GM12878 (cell line): ENCODE measurements at regions not wholly inside any gene's neighbourhood (a gene's known extent, or its start where the extent isn't known, plus 50 kb on each side); places are given as distances from the start of the nearest gene placed in this dataset.

Experiments used
- BMI1 ChIP-seq: fragments of 450-650 bp; IDR thresholded peaks from 2 replicates; pipeline ENCODE4 v1.6.1; 2016; ENCODE audit warnings: mild to moderate bottlenecking, moderate library complexity, borderline replicate concordance
- CBX5 ChIP-seq: sonication (generic); IDR thresholded peaks from 2 replicates; pipeline ENCODE4 v1.6.1; 2016; ENCODE audit warnings: low read depth, moderate library complexity, mild to moderate bottlenecking, inconsistent platforms
- ZSCAN29 ChIP-seq: fragments of 450-650 bp; IDR thresholded peaks from 2 replicates; pipeline ENCODE4 v1.6.1; 2017; ENCODE audit warnings: mild to moderate bottlenecking, moderate library complexity
- TF ChIP-seq, protein P1 (sequence below), 3 experiments: IDR thresholded peaks in 2 of 3; conservative IDR thresholded peaks in 1 of 3; 2 replicates each; pipeline ENCODE4 v1.5.1; 2011; ENCODE audit warnings: low read depth in 3 of 3, low read length in 3 of 3, mild to moderate bottlenecking in 3 of 3, control low read depth in 2 of 3, moderate library complexity in 2 of 3, inconsistent platforms in 1 of 3, mixed read lengths in 1 of 3; ENCODE audit not compliant: control insufficient read depth in 2 of 3, insufficient read depth in 1 of 3; ENCODE audit errors: extremely low read depth in 1 of 3

DNA sequence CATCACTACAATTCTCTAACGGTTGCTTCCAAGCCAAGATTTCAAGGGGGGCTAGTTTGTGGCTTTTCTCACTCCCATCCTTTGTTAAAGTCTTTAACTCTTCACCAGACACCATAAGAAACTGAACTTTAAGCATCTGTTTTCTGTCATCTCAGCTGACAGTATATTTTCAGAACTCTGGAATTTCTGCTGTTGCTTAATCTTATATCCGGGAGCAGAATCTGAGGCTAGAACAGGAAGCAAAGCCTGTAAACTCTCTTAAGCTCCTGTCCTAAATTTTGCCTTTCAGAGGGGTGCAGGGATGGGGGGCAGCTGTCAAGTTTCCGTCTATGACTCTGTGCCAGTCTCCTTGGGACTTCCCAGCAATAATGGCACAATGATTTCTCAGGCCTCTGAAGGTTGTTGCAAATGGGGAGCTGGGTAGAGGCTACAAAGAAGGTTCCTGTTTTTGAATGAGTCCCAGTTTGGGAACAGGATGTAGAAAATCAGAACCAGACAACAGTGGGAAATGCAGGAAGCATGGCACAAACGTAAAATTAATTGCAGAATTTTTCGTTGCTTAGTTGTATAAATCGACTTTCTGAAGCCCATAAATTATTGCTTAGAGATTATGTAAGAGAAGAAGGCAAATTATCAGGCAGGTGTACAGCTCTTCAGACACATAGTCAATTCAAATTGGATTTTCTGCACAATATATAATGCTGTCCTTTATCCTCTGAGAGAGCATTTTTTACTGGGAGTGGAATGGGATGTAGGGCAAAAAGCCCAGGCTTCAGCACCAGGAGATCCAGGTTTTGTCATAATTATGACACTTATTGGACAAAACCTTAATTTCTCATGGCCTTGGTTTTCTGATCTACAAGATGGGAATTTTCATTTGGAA is 430.9 kb downstream of the DMAC1 start:
- TF ChIP-seq BMI1 (no peak), CBX5 (no peak), ZSCAN29 (no peak)
- TF ChIP-seq, protein P1, sequence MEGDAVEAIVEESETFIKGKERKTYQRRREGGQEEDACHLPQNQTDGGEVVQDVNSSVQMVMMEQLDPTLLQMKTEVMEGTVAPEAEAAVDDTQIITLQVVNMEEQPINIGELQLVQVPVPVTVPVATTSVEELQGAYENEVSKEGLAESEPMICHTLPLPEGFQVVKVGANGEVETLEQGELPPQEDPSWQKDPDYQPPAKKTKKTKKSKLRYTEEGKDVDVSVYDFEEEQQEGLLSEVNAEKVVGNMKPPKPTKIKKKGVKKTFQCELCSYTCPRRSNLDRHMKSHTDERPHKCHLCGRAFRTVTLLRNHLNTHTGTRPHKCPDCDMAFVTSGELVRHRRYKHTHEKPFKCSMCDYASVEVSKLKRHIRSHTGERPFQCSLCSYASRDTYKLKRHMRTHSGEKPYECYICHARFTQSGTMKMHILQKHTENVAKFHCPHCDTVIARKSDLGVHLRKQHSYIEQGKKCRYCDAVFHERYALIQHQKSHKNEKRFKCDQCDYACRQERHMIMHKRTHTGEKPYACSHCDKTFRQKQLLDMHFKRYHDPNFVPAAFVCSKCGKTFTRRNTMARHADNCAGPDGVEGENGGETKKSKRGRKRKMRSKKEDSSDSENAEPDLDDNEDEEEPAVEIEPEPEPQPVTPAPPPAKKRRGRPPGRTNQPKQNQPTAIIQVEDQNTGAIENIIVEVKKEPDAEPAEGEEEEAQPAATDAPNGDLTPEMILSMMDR (IDR thresholded peaks at IDR 0.05 in 2 of 3, conservative IDR thresholded peaks at IDR 0.05 in 1 of 3; ENCODE audit: control insufficient read depth in 2 of 3, extremely low read depth in 1 of 3, insufficient read depth in 1 of 3, low read depth in 3 of 3, low read length in 3 of 3): no peak
